GM12875 (cell line): ENCODE measurements at regions not wholly inside any gene's neighbourhood (a gene's known extent, or its start where the extent isn't known, plus 50 kb on each side); places are given as distances from the start of the nearest gene placed in this dataset.

ENCODE experiments used
- H3K4me3 ChIP-seq: one replicate; pipeline ENCODE4 v1.5.1; 2011; ENCODE audit warnings: low read depth, low read length, control low read depth
- TF ChIP-seq, protein P1 (sequence below): IDR thresholded peaks from 2 replicates; pipeline ENCODE4 v1.5.1; 2011; ENCODE audit warnings: low read depth, mild to moderate bottlenecking, control low read depth, inconsistent platforms, low read length, moderate library complexity, borderline replicate concordance; ENCODE audit not compliant: insufficient read depth

DNA sequence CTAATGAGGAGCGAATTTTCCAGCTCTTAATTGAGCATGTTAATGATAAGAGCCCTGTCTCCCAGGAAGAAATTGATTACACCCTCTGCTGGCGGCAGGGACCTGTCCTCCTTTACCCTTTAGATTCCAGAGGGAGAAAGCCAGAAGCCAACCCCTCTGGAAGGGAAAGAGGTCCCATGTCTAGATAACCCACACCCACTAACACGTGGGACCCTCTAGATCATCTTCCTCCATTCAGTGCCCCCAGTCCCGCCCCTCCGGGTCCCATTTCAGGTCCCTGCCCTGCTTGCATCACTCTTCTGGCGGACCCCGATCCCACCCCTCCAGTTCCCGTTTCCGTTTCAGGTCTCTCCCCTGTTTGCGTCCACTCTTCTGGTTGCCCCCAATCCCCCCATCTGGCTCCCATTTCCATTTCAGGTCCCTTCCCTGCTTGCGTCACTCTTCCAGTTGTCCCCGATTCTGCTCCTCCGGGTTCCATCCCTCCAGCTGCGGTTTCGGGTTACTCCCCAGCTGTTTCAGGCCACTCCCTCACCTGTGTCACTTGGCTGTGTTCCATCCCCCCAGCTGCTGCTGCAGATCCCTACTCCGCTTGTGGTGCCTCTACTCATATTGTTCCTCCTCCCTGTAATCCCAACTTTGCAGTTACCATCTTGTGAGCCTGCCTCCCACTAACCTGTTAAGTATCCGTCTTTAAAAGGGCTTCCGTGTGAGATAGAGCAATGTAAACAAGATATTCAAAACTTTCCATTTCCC is 202.4 kb downstream of the SH2D4B start:
- no peak overlapping the region for H3K4me3 ChIP-seq
- TF ChIP-seq, protein P1, sequence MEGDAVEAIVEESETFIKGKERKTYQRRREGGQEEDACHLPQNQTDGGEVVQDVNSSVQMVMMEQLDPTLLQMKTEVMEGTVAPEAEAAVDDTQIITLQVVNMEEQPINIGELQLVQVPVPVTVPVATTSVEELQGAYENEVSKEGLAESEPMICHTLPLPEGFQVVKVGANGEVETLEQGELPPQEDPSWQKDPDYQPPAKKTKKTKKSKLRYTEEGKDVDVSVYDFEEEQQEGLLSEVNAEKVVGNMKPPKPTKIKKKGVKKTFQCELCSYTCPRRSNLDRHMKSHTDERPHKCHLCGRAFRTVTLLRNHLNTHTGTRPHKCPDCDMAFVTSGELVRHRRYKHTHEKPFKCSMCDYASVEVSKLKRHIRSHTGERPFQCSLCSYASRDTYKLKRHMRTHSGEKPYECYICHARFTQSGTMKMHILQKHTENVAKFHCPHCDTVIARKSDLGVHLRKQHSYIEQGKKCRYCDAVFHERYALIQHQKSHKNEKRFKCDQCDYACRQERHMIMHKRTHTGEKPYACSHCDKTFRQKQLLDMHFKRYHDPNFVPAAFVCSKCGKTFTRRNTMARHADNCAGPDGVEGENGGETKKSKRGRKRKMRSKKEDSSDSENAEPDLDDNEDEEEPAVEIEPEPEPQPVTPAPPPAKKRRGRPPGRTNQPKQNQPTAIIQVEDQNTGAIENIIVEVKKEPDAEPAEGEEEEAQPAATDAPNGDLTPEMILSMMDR, result no peak

DNA sequence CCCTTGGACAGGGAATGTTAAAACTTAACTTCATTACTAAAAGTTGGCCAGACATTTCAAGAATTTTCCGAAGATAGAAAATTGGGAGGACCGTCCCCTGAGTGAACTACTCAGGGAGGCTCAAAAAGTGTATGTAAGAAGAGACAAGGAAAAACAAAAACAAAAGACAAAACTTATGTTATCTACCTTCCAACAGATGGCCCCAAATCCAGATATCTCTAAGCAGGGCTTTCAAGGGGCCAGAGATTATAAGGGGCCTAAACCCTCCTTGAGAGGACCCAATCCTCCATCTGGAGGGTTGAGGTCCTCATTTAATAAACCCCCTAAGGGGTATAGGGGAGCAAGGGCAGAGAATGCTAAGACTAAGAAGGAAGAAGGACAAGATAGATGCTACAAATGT is 203.6 kb downstream of the SH2D4B start:
- no peak overlapping the region for H3K4me3 ChIP-seq
- TF ChIP-seq, protein P1, result no peak

DNA sequence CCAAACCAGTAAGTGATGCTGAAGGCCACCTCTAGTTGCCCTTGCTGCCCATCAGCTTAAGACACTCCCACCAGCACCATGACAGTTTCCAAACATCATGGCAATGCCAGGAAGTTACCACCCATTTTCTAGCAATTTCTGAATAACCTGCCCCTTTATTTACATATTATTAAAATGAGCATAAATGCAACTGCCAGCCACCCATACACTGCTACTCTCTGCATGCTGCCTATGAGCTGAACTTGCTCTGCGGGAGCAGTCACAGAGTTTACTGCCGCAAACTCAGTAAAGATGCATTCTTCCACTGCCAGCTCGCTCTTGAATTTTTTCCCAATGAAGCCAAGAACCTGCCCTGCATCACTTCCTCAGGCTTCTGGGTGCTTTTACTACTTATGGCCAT is 212.6 kb downstream of the SH2D4B start:
- TF ChIP-seq, protein P1, result no peak
- no peak overlapping the region for H3K4me3 ChIP-seq

DNA sequence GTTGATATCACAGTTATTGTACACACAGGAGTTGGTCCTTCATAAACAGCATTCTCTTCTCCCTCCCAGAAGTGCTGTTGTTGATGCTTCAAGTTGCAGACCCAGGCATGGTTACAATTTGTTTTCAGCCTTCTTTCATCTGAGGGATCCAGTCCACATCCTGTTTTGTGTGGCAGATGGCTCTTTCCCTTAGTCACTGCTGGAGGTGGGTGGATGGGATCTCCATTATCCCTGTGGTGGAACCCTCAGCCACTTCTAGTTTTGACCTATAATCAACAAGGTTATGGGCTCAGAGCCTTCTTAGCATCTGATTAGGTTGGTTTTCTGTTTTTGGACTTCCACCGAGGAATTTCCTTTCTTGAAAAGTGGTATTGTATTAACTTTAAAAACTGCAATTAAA is 214.2 kb downstream of the SH2D4B start:
- no peak overlapping the region for H3K4me3 ChIP-seq
- TF ChIP-seq, protein P1, result no peak

DNA sequence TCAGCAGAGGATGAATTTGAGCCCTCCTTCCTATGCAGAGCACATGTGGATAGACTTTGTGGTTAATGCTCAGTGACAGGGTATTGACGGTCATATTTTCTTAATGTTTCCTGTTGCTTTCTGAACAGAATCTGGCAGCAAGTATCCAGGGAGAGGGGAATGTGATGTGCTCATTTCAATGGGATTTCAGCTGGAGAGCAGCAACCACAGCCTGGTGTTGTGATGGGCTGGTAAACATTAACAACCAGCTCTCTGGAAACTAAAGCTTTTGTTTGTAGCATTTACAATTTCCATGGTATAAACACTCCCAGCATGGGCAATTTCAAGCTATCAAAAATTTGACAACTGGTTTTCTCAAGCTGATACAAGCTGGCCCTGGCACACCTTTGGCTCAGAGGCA is 215.9 kb downstream of the SH2D4B start:
- H3K4me3 ChIP-seq, result no peak overlapping the region
- TF ChIP-seq, protein P1, result no peak

DNA sequence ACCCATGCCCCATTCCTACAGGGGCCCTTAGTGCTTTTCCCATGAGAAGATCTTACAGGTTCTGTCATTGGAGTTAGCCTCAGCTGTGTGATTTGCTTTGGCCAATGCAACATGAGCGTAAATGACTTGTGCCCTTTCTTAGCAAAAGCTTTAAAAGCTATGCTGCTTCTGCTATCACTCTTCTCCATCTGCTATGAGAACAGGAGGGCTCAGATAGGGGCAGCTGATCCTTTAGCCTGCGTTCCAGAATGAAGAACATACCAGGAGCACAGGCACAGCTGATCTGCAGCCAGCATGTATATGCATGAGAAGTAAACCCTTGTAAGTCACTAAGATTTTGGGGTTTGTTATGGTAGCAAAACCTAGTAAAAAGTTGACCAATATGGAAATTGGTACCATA is 218.2 kb downstream of the SH2D4B start:
- TF ChIP-seq, protein P1, result no peak
- no peak overlapping the region for H3K4me3 ChIP-seq

DNA sequence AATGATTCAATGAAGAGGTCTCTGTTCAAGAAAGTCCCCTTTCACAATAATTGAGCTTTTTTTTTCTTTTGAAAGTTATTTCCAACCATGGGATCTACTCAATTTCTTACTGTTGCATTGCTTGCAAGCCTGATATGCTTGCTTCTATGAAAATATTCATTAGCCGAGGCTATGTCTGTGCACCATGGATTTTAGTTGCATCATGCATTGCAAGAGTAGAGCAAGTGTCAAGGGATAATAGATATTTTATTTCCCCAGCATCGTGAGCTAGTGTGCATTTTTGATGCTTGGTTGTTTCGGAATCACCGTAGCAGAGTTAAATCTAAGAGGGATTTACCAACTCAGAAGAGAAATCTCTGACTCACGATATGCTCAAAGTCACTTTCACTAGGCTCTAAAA is 222.0 kb downstream of the SH2D4B start:
- TF ChIP-seq, protein P1, result no peak
- H3K4me3 ChIP-seq, result no peak overlapping the region
